K562 (cell line): ENCODE measurements at regions not wholly inside any gene's neighbourhood (a gene's known extent, or its start where the extent isn't known, plus 50 kb on each side); places are given as distances from the start of the nearest gene placed in this dataset.

Experiments used
- KLF1 ChIP-seq: fragments of 450-650 bp; IDR thresholded peaks from 2 replicates; pipeline ENCODE4 v1.6.1; 2016; ENCODE audit warnings: missing genetic modification characterization, missing compliant biosample characterization
- TF ChIP-seq, protein P1 (sequence below), 2 experiments: IDR thresholded peaks; 2 replicates each; pipeline ENCODE4 v1.6.1; 2011; ENCODE audit warnings: borderline replicate concordance in 1 of 2, control low read depth in 1 of 2, low read depth in 1 of 2, low read length in 1 of 2, mild to moderate bottlenecking in 1 of 2, mixed read lengths in 1 of 2, moderate library complexity in 1 of 2; ENCODE audit not compliant: insufficient read depth in 1 of 2, insufficient read length in 1 of 2, poor library complexity in 1 of 2, severe bottlenecking in 1 of 2; ENCODE audit errors: extremely low read depth in 1 of 2

DNA sequence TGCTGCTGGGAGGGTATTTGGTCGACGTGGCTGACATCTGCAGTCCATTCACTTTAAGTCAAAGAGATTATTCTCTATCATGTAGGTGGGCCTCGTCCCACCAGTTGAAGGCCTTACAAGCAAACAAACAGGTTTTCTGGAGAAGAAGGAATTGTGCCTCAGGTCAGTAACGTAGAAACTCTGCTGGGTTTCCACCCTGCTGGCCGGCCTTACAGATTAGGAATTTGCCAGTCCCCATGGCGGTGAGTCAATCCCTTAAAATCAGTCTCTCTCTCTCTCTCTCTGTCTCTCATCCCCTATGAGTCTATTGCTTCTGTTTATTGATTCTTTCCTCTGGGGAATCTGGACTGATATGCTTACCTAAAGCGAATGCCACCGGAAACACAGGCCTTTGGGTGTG lies 75.4 kb upstream of the FGF3 start:
- TF ChIP-seq, protein P1, sequence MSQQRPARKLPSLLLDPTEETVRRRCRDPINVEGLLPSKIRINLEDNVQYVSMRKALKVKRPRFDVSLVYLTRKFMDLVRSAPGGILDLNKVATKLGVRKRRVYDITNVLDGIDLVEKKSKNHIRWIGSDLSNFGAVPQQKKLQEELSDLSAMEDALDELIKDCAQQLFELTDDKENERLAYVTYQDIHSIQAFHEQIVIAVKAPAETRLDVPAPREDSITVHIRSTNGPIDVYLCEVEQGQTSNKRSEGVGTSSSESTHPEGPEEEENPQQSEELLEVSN (IDR thresholded peaks at IDR 0.05; ENCODE audit: borderline replicate concordance in 1 of 2, extremely low read depth in 1 of 2, insufficient read depth in 1 of 2, insufficient read length in 1 of 2, low read depth in 1 of 2, low read length in 1 of 2, poor library complexity in 1 of 2, severe bottlenecking in 1 of 2) = no peak
- no peak for TF ChIP-seq KLF1
